HEK293 (cell line): ENCODE measurements at regions not wholly inside any gene's neighbourhood (a gene's known extent, or its start where the extent isn't known, plus 50 kb on each side); places are given as distances from the start of the nearest gene placed in this dataset.

Experiments
- CTCF ChIA-PET: fragments of 350-600 bp; formaldehyde crosslinking; extraction: SDS; loops from one replicate; lab custom pipeline; 2021; ENCODE audit warnings: antibody characterized with exemption; lab: Yijun Ruan, JAX
- POLR2A ChIA-PET: fragments of 300-600 bp; formaldehyde crosslinking; extraction: SDS; loops from one replicate; lab custom pipeline; 2020; ENCODE audit warnings: antibody characterized with exemption, inconsistent platforms; lab: Yijun Ruan, JAX
- H3K27ac ChIP-seq: fragments of 200-500 bp; sonication (Bioruptor generic); 2 replicates; pipeline ENCODE4 v1.5.1; 2014; ENCODE audit warnings: low read depth, low read length, control low read depth, inconsistent platforms; ENCODE audit errors: extremely low read depth
- H3K36me3 ChIP-seq, 2 experiments: fragments of 200-500 bp in 1 of 2; sonication (Bioruptor generic) in 1 of 2; 1 replicate in 1 of 2; 2 replicates in 1 of 2; pipeline ENCODE4 v1.5.1; 2014 to 2017; ENCODE audit warnings: inconsistent platforms in 2 of 2, low read length in 2 of 2; ENCODE audit not compliant: control insufficient read depth in 2 of 2, insufficient read depth in 1 of 2
- H3K4me1 ChIP-seq: fragments of 200-500 bp; sonication (Bioruptor generic); 2 replicates; pipeline ENCODE4 v1.5.1; 2014; ENCODE audit warnings: mild to moderate bottlenecking, low read length, inconsistent platforms; ENCODE audit not compliant: control insufficient read depth, insufficient read depth
- H3K4me3 ChIP-seq: 2 replicates; pipeline ENCODE4 v1.5.1; 2011; ENCODE audit warnings: low read depth, mild to moderate bottlenecking, control low read depth, low read length, moderate library complexity
- H3K9me3 ChIP-seq: fragments of 200-500 bp; sonication (Bioruptor generic); 2 replicates; pipeline ENCODE4 v1.5.1; 2014; ENCODE audit warnings: low read depth, low read length, inconsistent platforms; ENCODE audit not compliant: control insufficient read depth, insufficient read depth
- KLF1 ChIP-seq: fragments of 450-650 bp; formaldehyde crosslinking; IDR thresholded peaks from 2 replicates; pipeline ENCODE4 v1.5.1; 2016; ENCODE audit warnings: missing biosample characterization, missing genetic modification characterization
- KLF9 ChIP-seq: fragments of 450-650 bp; formaldehyde crosslinking; IDR thresholded peaks from 2 replicates; pipeline ENCODE4 v1.5.1; 2016; ENCODE audit warnings: missing biosample characterization, missing genetic modification characterization, low read depth
- SETDB1 ChIP-seq: IDR thresholded peaks from one replicate; pipeline ENCODE4 v1.6.1; 2017; ENCODE audit warnings: mild to moderate bottlenecking, low read length, moderate library complexity, mixed read lengths; ENCODE audit not compliant: insufficient read length
- SP2 ChIP-seq: fragments of 450-650 bp; formaldehyde crosslinking; IDR thresholded peaks from 2 replicates; pipeline ENCODE4 v1.5.1; 2016; ENCODE audit warnings: missing biosample characterization, missing genetic modification characterization
- WT1 ChIP-seq: fragments of 450-650 bp; formaldehyde crosslinking; IDR thresholded peaks from 2 replicates; pipeline ENCODE4 v1.5.1; 2016; ENCODE audit warnings: missing biosample characterization, missing genetic modification characterization
- ZBTB21 ChIP-seq: fragments of 450-650 bp; formaldehyde crosslinking; IDR thresholded peaks from 2 replicates; pipeline ENCODE4 v1.5.1; 2017; ENCODE audit warnings: missing biosample characterization, missing genetic modification characterization
- ZBTB7A ChIP-seq: fragments of 450-650 bp; formaldehyde crosslinking; IDR thresholded peaks from 2 replicates; pipeline ENCODE4 v1.5.1; 2016; ENCODE audit warnings: low read depth, missing biosample characterization, missing genetic modification characterization
- ZNF133 ChIP-seq: fragments of 450-650 bp; formaldehyde crosslinking; IDR thresholded peaks from 2 replicates; pipeline ENCODE4 v1.5.1; 2016; ENCODE audit warnings: missing biosample characterization, missing genetic modification characterization
- ZNF140 ChIP-seq: fragments of 450-650 bp; formaldehyde crosslinking; IDR thresholded peaks from 2 replicates; pipeline ENCODE4 v1.5.1; 2016; ENCODE audit warnings: missing biosample characterization, missing genetic modification characterization
- ZNF169 ChIP-seq: fragments of 450-650 bp; formaldehyde crosslinking; IDR thresholded peaks from 2 replicates; pipeline ENCODE4 v1.5.1; 2016; ENCODE audit warnings: missing biosample characterization, missing genetic modification characterization
- ZNF248 ChIP-seq: fragments of 450-650 bp; formaldehyde crosslinking; IDR thresholded peaks from 2 replicates; pipeline ENCODE4 v1.5.1; 2017; ENCODE audit warnings: missing biosample characterization, missing genetic modification characterization
- ZNF324 ChIP-seq: fragments of 450-650 bp; formaldehyde crosslinking; IDR thresholded peaks from 2 replicates; pipeline ENCODE4 v1.5.1; 2016; ENCODE audit warnings: missing biosample characterization, missing genetic modification characterization
- ZNF341 ChIP-seq: fragments of 450-650 bp; formaldehyde crosslinking; IDR thresholded peaks from 2 replicates; pipeline ENCODE4; 2016; ENCODE audit warnings: low read depth, missing biosample characterization, missing genetic modification characterization
- ZNF510 ChIP-seq: fragments of 450-650 bp; formaldehyde crosslinking; IDR thresholded peaks from 2 replicates; pipeline ENCODE4 v1.5.1; 2018; ENCODE audit warnings: mild to moderate bottlenecking, missing genetic modification characterization, missing biosample characterization; ENCODE audit not compliant: insufficient replicate concordance
- ZNF548 ChIP-seq: fragments of 450-650 bp; formaldehyde crosslinking; IDR thresholded peaks from 2 replicates; pipeline ENCODE4 v1.5.1; 2016; ENCODE audit warnings: missing biosample characterization, missing genetic modification characterization
- ZNF585B ChIP-seq: fragments of 450-650 bp; formaldehyde crosslinking; IDR thresholded peaks from 2 replicates; pipeline ENCODE4 v1.5.1; 2016; ENCODE audit warnings: missing biosample characterization, missing genetic modification characterization
- ZNF596 ChIP-seq: fragments of 450-650 bp; IDR thresholded peaks from 2 replicates; pipeline ENCODE4 v1.5.0; 2018; ENCODE audit warnings: missing biosample characterization, mild to moderate bottlenecking, missing genetic modification characterization, moderate library complexity
- ZNF664 ChIP-seq: fragments of 450-650 bp; formaldehyde crosslinking; IDR thresholded peaks from 2 replicates; pipeline ENCODE4 v1.5.1; 2016; ENCODE audit warnings: missing biosample characterization, missing genetic modification characterization
- ZNF677 ChIP-seq: fragments of 450-650 bp; IDR thresholded peaks from 2 replicates; pipeline ENCODE4 v1.5.0; 2018; ENCODE audit warnings: missing biosample characterization, mild to moderate bottlenecking, missing genetic modification characterization, moderate library complexity
- ZNF747 ChIP-seq: fragments of 450-650 bp; formaldehyde crosslinking; IDR thresholded peaks from 2 replicates; pipeline ENCODE4 v1.5.1; 2016; ENCODE audit warnings: missing biosample characterization, missing genetic modification characterization
- TF ChIP-seq, protein P1 (sequence below): fragments of 450-650 bp; formaldehyde crosslinking; conservative IDR thresholded peaks from 2 replicates; pipeline ENCODE4 v1.5.1; 2016; ENCODE audit warnings: low read depth, missing biosample characterization, missing genetic modification characterization
- TF ChIP-seq, protein P2 (sequence below): fragments of 450-650 bp; formaldehyde crosslinking; IDR thresholded peaks from 2 replicates; pipeline ENCODE4 v1.5.1; 2016; ENCODE audit warnings: missing biosample characterization, missing genetic modification characterization
- TF ChIP-seq, protein P3 (sequence below): fragments of 450-650 bp; formaldehyde crosslinking; IDR thresholded peaks from 2 replicates; pipeline ENCODE4 v1.5.1; 2016; ENCODE audit warnings: missing biosample characterization, missing genetic modification characterization

DNA sequence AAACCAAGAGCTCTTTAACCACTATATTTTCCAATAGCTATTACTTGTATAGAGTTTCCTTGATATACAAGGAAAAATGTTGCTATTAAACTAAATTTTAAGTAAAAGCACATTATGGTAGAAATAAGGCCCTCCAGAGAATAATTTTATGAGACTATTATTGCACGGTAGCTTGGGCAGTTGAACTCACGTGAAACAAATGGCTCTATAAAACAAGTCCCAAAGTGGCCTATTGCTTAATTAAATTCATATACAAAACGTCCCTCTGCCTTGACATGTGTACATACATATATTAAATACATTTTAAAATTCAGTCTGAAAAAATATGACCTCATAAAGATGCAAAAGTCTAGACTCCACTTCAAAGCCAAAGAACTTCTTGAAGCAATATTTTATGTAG is 582.2 kb downstream of the CENPC start (continued):
- TF ChIP-seq ZNF140: no peak
- TF ChIP-seq ZNF596 (tag by site-specific recombination): no peak
- no peak for TF ChIP-seq ZNF585B (tag by site-specific recombination)
- no peak for TF ChIP-seq ZNF510 (tag by site-specific recombination)
- TF ChIP-seq WT1 (tag by site-specific recombination): no peak
- no peak for TF ChIP-seq ZNF677 (tag by site-specific recombination)
- no peak for TF ChIP-seq ZNF341 (tag by site-specific recombination)

DNA sequence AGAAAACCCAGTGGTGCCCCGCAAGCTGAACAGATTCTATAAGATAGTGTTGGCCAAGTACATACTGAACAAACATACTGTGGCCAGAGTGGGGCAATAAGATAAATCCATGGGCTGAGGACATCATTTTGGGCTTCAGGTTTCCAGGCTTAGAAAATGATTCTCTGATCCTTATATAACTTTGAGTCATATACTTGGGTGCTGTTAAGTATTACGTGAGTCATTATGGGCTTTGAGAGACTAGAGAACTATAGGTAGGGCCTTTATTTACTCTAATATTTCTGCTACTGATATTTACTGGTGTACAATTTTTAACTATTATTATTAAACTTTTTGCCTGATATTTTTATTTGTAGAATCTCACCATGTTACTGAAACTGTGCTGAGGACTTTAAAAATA is 586.1 kb downstream of the CENPC start:
- ChIA-PET POLR2A (no interaction called here), CTCF (no interaction called here)
- Histone ChIP-seq H3K4me3 (no peak overlapping the region), H3K27ac (no peak overlapping the region), H3K9me3 (no peaks in the 10 kb centered on the region), H3K4me1 (no peaks in the 10 kb centered on the region), H3K36me3 (no peaks in the 10 kb centered on the region)
- TF ChIP-seq, protein P1, sequence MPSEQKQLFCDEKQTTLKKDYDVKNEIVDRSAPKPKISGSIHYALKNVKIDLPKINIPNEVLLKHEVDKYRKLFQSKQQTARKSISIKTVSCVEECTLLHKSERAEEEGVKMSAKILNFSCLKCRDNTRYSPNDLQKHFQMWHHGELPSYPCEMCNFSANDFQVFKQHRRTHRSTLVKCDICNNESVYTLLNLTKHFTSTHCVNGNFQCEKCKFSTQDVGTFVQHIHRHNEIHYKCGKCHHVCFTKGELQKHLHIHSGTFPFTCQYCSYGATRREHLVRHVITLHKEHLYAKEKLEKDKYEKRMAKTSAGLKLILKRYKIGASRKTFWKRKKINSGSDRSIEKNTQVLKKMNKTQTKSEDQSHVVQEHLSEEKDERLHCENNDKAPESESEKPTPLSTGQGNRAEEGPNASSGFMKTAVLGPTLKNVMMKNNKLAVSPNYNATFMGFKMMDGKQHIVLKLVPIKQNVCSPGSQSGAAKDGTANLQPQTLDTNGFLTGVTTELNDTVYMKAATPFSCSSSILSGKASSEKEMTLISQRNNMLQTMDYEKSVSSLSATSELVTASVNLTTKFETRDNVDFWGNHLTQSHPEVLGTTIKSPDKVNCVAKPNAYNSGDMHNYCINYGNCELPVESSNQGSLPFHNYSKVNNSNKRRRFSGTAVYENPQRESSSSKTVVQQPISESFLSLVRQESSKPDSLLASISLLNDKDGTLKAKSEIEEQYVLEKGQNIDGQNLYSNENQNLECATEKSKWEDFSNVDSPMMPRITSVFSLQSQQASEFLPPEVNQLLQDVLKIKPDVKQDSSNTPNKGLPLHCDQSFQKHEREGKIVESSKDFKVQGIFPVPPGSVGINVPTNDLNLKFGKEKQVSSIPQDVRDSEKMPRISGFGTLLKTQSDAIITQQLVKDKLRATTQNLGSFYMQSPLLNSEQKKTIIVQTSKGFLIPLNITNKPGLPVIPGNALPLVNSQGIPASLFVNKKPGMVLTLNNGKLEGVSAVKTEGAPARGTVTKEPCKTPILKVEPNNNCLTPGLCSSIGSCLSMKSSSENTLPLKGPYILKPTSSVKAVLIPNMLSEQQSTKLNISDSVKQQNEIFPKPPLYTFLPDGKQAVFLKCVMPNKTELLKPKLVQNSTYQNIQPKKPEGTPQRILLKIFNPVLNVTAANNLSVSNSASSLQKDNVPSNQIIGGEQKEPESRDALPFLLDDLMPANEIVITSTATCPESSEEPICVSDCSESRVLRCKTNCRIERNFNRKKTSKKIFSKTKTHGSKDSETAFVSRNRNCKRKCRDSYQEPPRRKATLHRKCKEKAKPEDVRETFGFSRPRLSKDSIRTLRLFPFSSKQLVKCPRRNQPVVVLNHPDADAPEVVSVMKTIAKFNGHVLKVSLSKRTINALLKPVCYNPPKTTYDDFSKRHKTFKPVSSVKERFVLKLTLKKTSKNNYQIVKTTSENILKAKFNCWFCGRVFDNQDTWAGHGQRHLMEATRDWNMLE (tag by site-specific recombination): no peak
- TF ChIP-seq ZNF548 (no peak), ZNF664 (tag by site-specific recombination) (no peak), ZNF248 (tag by site-specific recombination) (no peak)

DNA sequence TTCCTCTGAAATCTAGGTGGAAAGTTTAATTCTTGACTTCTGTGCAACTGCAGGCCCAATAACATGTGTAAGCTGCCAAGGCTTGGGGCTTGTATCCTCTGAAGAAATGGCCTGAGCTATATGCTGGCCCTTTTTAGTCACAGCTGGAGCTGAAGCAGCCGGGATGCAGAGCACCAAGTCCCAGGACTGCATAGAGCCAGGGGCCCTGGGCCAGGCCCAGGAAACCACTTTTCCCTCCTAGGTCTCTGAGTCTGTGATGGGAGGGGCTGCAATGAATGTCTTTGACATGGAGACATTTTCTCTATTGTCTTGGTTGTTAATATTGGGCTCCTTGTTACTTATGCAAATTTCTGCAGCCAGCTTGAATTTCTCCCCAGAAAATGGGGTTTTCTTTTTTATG is 588.5 kb downstream of the CENPC start:
- CTCF ChIA-PET: no interaction called here
- no peaks in the 10 kb centered on the region for H3K9me3 ChIP-seq
- no peak for TF ChIP-seq ZNF747 (tag by site-specific recombination)
- TF ChIP-seq, protein P2, sequence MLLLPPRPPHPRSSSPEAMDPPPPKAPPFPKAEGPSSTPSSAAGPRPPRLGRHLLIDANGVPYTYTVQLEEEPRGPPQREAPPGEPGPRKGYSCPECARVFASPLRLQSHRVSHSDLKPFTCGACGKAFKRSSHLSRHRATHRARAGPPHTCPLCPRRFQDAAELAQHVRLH: no peak
- no peak for TF ChIP-seq KLF1 (tag by site-specific recombination)
- TF ChIP-seq, protein P3, sequence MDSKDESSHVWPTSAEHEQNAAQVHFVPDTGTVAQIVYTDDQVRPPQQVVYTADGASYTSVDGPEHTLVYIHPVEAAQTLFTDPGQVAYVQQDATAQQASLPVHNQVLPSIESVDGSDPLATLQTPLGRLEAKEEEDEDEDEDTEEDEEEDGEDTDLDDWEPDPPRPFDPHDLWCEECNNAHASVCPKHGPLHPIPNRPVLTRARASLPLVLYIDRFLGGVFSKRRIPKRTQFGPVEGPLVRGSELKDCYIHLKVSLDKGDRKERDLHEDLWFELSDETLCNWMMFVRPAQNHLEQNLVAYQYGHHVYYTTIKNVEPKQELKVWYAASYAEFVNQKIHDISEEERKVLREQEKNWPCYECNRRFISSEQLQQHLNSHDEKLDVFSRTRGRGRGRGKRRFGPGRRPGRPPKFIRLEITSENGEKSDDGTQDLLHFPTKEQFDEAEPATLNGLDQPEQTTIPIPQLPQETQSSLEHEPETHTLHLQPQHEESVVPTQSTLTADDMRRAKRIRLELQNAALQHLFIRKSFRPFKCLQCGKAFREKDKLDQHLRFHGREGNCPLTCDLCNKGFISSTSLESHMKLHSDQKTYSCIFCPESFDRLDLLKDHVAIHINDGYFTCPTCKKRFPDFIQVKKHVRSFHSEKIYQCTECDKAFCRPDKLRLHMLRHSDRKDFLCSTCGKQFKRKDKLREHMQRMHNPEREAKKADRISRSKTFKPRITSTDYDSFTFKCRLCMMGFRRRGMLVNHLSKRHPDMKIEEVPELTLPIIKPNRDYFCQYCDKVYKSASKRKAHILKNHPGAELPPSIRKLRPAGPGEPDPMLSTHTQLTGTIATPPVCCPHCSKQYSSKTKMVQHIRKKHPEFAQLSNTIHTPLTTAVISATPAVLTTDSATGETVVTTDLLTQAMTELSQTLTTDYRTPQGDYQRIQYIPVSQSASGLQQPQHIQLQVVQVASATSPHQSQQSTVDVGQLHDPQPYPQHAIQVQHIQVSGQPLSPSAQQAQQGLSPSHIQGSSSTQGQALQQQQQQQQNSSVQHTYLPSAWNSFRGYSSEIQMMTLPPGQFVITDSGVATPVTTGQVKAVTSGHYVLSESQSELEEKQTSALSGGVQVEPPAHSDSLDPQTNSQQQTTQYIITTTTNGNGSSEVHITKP (tag by site-specific recombination): no peak
- no peak for TF ChIP-seq SETDB1
- TF ChIP-seq ZBTB7A: no peak
- TF ChIP-seq ZNF510 (tag by site-specific recombination): no peak
- TF ChIP-seq ZNF133: no peak
- no peak for TF ChIP-seq WT1 (tag by site-specific recombination)
- no peak for TF ChIP-seq ZNF324 (tag by site-specific recombination)
- no peak for TF ChIP-seq SP2 (tag by site-specific recombination)
- TF ChIP-seq ZNF169: no peak
- no peak for TF ChIP-seq ZBTB21 (tag by site-specific recombination)
- TF ChIP-seq KLF9 (tag by site-specific recombination): no peak
- no peak overlapping the region for H3K4me3 ChIP-seq
- POLR2A ChIA-PET: no interaction called here
- no peaks in the 10 kb centered on the region for H3K36me3 ChIP-seq
- no peaks in the 10 kb centered on the region for H3K4me1 ChIP-seq
- no peak overlapping the region for H3K27ac ChIP-seq
